ENCODE measurements at regions not wholly inside any gene's neighbourhood (a gene's known extent, or its start where the extent isn't known, plus 50 kb on each side); places are given as distances from the start of the nearest gene placed in this dataset.
"Not testable (repeated sequence)": the region's sequence is repeated elsewhere in the genome, so short reads cannot be mapped to it uniquely, and the experiment has no call there.

GRCh38 chr1:196366-196765 lies 255.1 kb downstream of the OR4F29 start:
- H3K4me3 ChIP-seq (ENCODE audit: low read length); H3K9me3 ChIP-seq (ENCODE audit: control insufficient read depth, low read length); H3K4me1 ChIP-seq (ENCODE audit: control insufficient read depth, insufficient read depth, low read length); intact Hi-C loops (cut with DNase I); H3K27ac ChIP-seq (ENCODE audit: low read length); DNase-seq; H3K27me3 ChIP-seq (ENCODE audit: control insufficient read depth, insufficient read depth); ATAC-seq: not testable (repeated sequence)
- WGBS, result no CpG with 5 or more reads among the region's 5 CpGs

- 39% methylated on average over 15 of the region's 19 CpGs for WGBS
These were observed 260.0 kb downstream of the OR4F29 start for GRCh38 chr1:191296-192049.

GRCh38 chr1:190678-191077 lies 260.8 kb downstream of the OR4F29 start:
- ATAC-seq; H3K4me3 ChIP-seq (ENCODE audit: low read length); H3K27ac ChIP-seq (ENCODE audit: low read length); H3K4me1 ChIP-seq (ENCODE audit: control insufficient read depth, insufficient read depth, low read length); H3K27me3 ChIP-seq (ENCODE audit: control insufficient read depth, insufficient read depth); H3K9me3 ChIP-seq (ENCODE audit: control insufficient read depth, low read length); intact Hi-C loops (cut with DNase I): not testable (repeated sequence)
- DNase-seq, result peak in 1 of 3 donors; percentile 5
- WGBS, result 77% methylated on average over 4 of the region's 6 CpGs

More at GRCh38 chr1:191296-192049, 260.0 kb downstream of the OR4F29 start:
- DNase-seq, result peak; percentile 63 to 72 (median 63)
- H3K27ac ChIP-seq (ENCODE audit: low read length); H3K9me3 ChIP-seq (ENCODE audit: control insufficient read depth, low read length); H3K4me3 ChIP-seq (ENCODE audit: low read length); intact Hi-C loops (cut with DNase I); H3K4me1 ChIP-seq (ENCODE audit: control insufficient read depth, insufficient read depth, low read length); ATAC-seq; H3K27me3 ChIP-seq (ENCODE audit: control insufficient read depth, insufficient read depth): not testable (repeated sequence)

GRCh38 chr1:189915-190314 lies 261.6 kb downstream of the OR4F29 start:
- H3K4me3 ChIP-seq (ENCODE audit: low read length); ATAC-seq; H3K4me1 ChIP-seq (ENCODE audit: control insufficient read depth, insufficient read depth, low read length); H3K27me3 ChIP-seq (ENCODE audit: control insufficient read depth, insufficient read depth); intact Hi-C loops (cut with DNase I); H3K27ac ChIP-seq (ENCODE audit: low read length); H3K9me3 ChIP-seq (ENCODE audit: control insufficient read depth, low read length): not testable (repeated sequence)
- WGBS, result 80% methylated on average over 4 of the region's 8 CpGs
- DNase-seq, result peak in 2 of 3 donors; percentile 6 to 14

- H3K27ac ChIP-seq (ENCODE audit: low read length); H3K9me3 ChIP-seq (ENCODE audit: control insufficient read depth, low read length); H3K4me1 ChIP-seq (ENCODE audit: control insufficient read depth, insufficient read depth, low read length); intact Hi-C loops (cut with DNase I); H3K4me3 ChIP-seq (ENCODE audit: low read length); H3K27me3 ChIP-seq (ENCODE audit: control insufficient read depth, insufficient read depth); ATAC-seq: not testable (repeated sequence)
- DNase-seq, result peak in 2 of 3 donors; percentile 18 to 40
- 96% methylated on average over 5 of the region's 13 CpGs for WGBS
These were observed 262.2 kb downstream of the OR4F29 start for GRCh38 chr1:189270-189669.

GRCh38 chr1:187298-187697 lies 264.2 kb downstream of the OR4F29 start:
- WGBS, result 71% methylated on average over 4 of the region's 6 CpGs
- H3K4me1 ChIP-seq (ENCODE audit: control insufficient read depth, insufficient read depth, low read length); ATAC-seq; H3K4me3 ChIP-seq (ENCODE audit: low read length); H3K9me3 ChIP-seq (ENCODE audit: control insufficient read depth, low read length); H3K27me3 ChIP-seq (ENCODE audit: control insufficient read depth, insufficient read depth); intact Hi-C loops (cut with DNase I); H3K27ac ChIP-seq (ENCODE audit: low read length): not testable (repeated sequence)
- DNase-seq, result peak in 1 of 3 donors; percentile 8

GRCh38 chr1:186691-187131 lies 264.8 kb downstream of the OR4F29 start:
- ATAC-seq; H3K27me3 ChIP-seq (ENCODE audit: control insufficient read depth, insufficient read depth); intact Hi-C loops (cut with DNase I); H3K9me3 ChIP-seq (ENCODE audit: control insufficient read depth, low read length); H3K4me3 ChIP-seq (ENCODE audit: low read length); H3K27ac ChIP-seq (ENCODE audit: low read length); H3K4me1 ChIP-seq (ENCODE audit: control insufficient read depth, insufficient read depth, low read length): not testable (repeated sequence)
- peak; percentile 4 to 31 (median 9) for DNase-seq
- 94% methylated on average over 2 of the region's 2 CpGs for WGBS

GRCh38 chr1:186223-186622 lies 265.3 kb downstream of the OR4F29 start:
- H3K4me1 ChIP-seq (ENCODE audit: control insufficient read depth, insufficient read depth, low read length); H3K27ac ChIP-seq (ENCODE audit: low read length); H3K4me3 ChIP-seq (ENCODE audit: low read length); H3K9me3 ChIP-seq (ENCODE audit: control insufficient read depth, low read length); ATAC-seq; intact Hi-C loops (cut with DNase I); H3K27me3 ChIP-seq (ENCODE audit: control insufficient read depth, insufficient read depth): not testable (repeated sequence)
- DNase-seq, result peak in 2 of 3 donors; percentile 8 to 53
- 91% methylated on average over 7 of the region's 15 CpGs for WGBS

- H3K27ac ChIP-seq (ENCODE audit: low read length); ATAC-seq; H3K4me3 ChIP-seq (ENCODE audit: low read length); H3K9me3 ChIP-seq (ENCODE audit: control insufficient read depth, low read length); H3K27me3 ChIP-seq (ENCODE audit: control insufficient read depth, insufficient read depth); intact Hi-C loops (cut with DNase I); H3K4me1 ChIP-seq (ENCODE audit: control insufficient read depth, insufficient read depth, low read length): not testable (repeated sequence)
- 95% methylated on average over 4 of the region's 13 CpGs for WGBS
- peak in 2 of 3 donors; percentile 11 to 31 for DNase-seq
These were observed 266.0 kb downstream of the OR4F29 start for GRCh38 chr1:185526-185925.

- peak; percentile 12 to 39 (median 21) for DNase-seq
- H3K9me3 ChIP-seq (ENCODE audit: control insufficient read depth, low read length); H3K27me3 ChIP-seq (ENCODE audit: control insufficient read depth, insufficient read depth); ATAC-seq; H3K27ac ChIP-seq (ENCODE audit: low read length); H3K4me3 ChIP-seq (ENCODE audit: low read length); H3K4me1 ChIP-seq (ENCODE audit: control insufficient read depth, insufficient read depth, low read length); intact Hi-C loops (cut with DNase I): not testable (repeated sequence)
- no CpG with 5 or more reads among the region's 3 CpGs for WGBS
These were observed 267.2 kb downstream of the OR4F29 start for GRCh38 chr1:184336-184686.

- intact Hi-C loops (cut with DNase I); ATAC-seq; H3K4me3 ChIP-seq (ENCODE audit: low read length); H3K4me1 ChIP-seq (ENCODE audit: control insufficient read depth, insufficient read depth, low read length); H3K27me3 ChIP-seq (ENCODE audit: control insufficient read depth, insufficient read depth); H3K27ac ChIP-seq (ENCODE audit: low read length); H3K9me3 ChIP-seq (ENCODE audit: control insufficient read depth, low read length): not testable (repeated sequence)
- DNase-seq, result peak; percentile 24 to 56 (median 36)
- 76% methylated on average over 7 of the region's 13 CpGs for WGBS
These were observed 267.7 kb downstream of the OR4F29 start for GRCh38 chr1:183620-184335.

Data from right cardiac atrium (tissue), 5 donors.